NCI-H446 (cell line): ENCODE measurements at regions not wholly inside any gene's neighbourhood (a gene's known extent, or its start where the extent isn't known, plus 50 kb on each side); places are given as distances from the start of the nearest gene placed in this dataset.
A peak's percentile ranks its signal among the peaks of the same experiment; 100 is the strongest.
"Not testable (repeated sequence)": the region's sequence is repeated elsewhere in the genome, so short reads cannot be mapped to it uniquely, and the experiment has no call there.

Experiments used
- DNase-seq, 2 experiments: peaks; one replicate each; lab custom pipeline; 2025; lab: John Stamatoyannopoulos, UW

GRCh38 chr5:159588941-159589340, 258.7 kb upstream of the IL12B start:
- DNase-seq, result no peak

- no peak for DNase-seq
Measured at GRCh38 chr5:159593518-159594073, 263.3 kb upstream of the IL12B start.

DNA sequence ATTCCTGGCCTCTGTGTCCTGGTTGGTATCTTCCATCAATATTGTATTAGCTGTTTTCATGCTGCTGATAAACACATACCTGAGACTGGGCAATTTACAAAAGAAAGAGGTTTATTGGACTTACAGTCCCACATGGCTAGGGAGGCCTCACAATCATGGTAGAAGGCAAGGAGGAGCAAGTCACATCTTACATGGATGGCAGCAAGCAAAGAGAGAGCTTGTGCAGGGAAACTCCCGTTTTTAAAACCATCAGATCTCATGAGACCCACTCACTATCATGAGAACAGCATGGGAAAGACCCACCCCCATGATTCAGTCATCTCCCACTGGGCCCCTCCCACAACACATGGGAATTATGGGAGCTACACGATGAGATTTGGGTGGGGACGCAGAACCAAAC, 265.3 kb upstream of the IL12B start:
- not testable (repeated sequence) for DNase-seq

- DNase-seq, result no peak
Measured at GRCh38 chr5:159601216-159601615, 270.9 kb upstream of the IL12B start.

GRCh38 chr5:159602434-159602833, 272.1 kb upstream of the IL12B start:
- no peak for DNase-seq

GRCh38 chr5:159605585-159605984, 275.3 kb upstream of the IL12B start:
- no peak for DNase-seq

GRCh38 chr5:159609359-159609758, 279.1 kb upstream of the IL12B start:
- no peak for DNase-seq

DNA sequence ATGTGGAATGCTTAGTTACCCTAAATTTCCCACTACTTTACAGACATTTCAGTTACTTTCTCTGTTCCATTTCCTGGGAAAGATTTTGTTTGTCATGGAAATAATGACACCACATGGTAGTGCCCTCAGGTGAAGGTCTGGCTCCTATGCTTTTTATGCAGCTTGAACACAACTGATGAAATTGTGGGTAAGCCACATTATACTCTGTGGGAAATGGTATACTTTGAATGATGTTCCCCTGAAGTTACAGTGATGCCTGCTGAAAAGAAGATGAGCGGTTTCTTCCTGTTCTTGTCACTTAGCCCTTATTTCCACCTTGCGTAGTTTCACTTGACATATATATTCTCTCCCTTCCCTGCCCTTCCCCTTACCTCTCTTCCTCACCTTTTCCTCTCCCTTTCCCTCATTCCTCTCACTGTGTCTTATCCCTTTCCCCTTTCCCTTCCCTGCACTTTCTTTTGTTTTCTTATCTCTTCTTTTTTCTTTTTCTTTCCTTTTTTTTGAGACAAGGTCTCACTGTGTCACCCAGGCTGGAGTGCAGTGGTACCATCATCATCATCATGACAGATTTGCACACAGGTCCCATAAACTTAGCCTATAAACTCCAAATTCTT, 280.8 kb upstream of the IL12B start:
- DNase-seq, result no peak

DNA sequence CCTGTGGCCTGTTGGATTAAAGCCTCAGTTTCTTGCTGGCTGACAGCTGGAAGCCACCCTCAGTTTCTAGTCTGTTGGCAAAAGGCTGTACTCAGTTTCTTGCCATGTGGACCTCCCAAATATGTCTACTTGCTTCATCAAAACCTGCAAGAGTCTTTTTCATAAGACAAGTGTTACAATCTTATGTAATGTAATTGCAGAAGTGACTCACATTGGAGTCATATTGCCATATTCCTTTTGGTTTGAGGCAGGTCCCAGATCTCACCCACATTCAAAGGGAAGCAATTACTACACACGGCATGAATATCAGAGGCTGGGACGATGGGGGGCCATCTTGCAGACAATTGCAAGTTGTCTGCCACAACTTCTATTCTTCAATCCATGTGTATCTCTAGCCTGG, 286.7 kb upstream of the IL12B start:
- no peak for DNase-seq

DNA sequence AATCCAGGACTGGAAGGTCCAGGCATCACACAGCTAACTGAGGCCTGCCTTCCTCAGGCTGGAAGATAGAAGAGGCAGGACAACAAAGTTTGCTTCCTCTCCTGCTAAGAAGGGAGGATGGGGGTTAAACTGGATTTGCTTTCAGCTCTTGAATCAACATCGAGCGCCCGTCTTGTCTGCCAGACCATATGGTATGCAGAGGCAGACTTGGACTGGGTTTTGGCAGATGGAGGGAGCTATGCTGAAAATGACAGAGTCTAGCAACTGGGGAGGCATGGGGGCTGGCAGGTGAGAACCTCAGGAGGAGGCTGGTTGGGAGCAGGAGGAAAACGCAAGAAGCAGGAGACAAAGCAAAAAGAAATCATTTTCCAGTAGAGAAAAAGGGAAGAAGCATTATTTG, 289.5 kb upstream of the IL12B start:
- peak; percentile 44 to 75 for DNase-seq

- no peak for DNase-seq
Measured at GRCh38 chr5:159620853-159621540, 290.7 kb upstream of the IL12B start.

DNA sequence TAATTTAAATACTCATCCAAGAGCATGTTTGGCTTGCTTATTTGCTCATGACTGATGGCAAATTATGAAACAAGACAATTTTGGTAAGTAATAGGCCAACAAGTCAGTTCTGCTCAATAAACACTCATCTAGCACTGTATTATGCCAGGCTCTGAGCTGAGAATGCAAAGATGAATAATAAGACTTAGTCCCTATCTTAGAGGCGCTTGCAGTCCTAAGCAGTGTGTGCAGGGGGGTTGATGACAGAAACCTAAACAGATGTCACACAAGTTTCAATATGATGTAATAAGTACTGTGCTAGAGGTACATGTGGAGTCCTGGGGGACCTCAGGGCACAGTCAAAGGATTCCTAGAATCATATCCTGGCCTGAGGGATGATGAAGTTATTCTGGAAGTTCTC, 287.6 kb upstream of the ADRA1B start:
- no peak for DNase-seq

DNA sequence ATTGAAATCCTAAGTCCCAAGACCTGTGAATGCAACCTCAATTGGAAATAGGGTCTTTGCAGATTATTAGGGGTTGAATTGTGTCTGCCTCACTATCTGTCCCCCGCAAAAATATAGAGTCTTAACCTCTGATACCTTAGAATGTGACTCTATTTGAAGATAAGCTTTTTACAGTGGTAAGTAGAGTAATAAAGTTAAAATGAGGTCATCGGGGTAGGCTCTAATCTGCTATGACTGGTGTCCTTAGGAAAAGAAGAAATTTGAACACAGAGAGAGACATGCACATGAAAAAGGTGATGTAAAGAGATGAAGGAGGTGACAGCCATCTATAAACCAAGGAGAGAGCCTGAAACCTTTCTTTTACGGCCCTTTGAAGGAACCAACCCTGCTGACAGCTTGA, 287.1 kb upstream of the ADRA1B start:
- DNase-seq, result no peak

- no peak for DNase-seq
Measured at GRCh38 chr5:159630545-159630944, 285.7 kb upstream of the ADRA1B start.

GRCh38 chr5:159631001-159631400, 285.3 kb upstream of the ADRA1B start:
- no peak for DNase-seq

- no peak for DNase-seq
Measured at GRCh38 chr5:159632866-159633265, 283.4 kb upstream of the ADRA1B start.

- DNase-seq, result no peak
Measured at GRCh38 chr5:159638481-159638880, 277.8 kb upstream of the ADRA1B start.

DNA sequence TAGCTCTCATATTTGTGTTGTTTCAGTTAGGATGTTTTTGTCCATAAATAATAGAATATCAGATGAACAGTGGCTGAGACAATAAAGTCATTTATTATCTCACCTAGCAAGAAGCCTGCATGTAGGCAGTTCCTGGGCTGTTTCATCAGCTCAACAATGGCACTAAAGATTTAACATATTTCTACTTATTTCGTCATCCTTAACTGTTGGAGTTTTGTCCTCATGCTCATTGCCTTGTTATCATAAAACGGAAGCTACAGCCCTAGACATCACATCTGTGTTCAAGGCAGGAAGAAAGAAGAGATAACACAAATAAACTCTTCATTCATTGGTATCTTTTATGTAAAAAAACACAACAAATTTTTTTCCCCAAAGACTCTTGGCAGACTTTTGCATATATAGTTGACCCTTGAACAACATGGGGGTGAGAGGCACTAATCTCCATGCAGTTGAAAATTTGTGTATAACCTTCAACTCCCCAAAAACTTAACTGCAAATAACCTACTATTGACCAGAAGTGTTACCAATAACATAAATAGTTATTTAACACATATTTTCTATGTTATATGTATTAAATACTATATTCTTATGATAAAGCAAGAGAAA, 277.2 kb upstream of the ADRA1B start:
- DNase-seq, result no peak

GRCh38 chr5:159639590-159639989, 276.7 kb upstream of the ADRA1B start:
- DNase-seq, result no peak

GRCh38 chr5:159640446-159640845, 275.8 kb upstream of the ADRA1B start:
- no peak for DNase-seq

DNA sequence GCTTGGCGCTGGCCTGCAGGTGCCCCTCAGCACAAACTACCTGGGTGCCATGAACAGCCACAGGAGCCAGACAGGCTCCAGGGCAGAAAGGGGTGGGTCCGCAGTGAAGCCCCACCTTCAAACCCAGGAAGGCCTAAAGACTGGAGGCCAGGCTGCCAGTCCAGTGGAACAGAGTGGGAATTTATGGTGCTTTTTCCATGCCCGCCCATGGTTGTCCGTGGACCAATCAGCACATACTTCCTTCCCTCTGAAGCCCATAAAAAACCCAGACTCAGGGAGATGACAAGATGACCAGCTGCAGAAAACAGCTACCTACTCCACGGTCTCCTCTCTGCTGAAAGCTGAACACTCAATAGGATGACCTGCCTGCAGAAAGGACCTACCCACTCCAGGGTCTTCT, 275.4 kb upstream of the ADRA1B start:
- DNase-seq, result no peak

- DNase-seq, result no peak
Measured at GRCh38 chr5:159641371-159642039, 274.8 kb upstream of the ADRA1B start.

- no peak for DNase-seq
Measured at GRCh38 chr5:159642379-159642778, 273.9 kb upstream of the ADRA1B start.
